ENCODE measurements at regions not wholly inside any gene's neighbourhood (a gene's known extent, or its start where the extent isn't known, plus 50 kb on each side); places are given as distances from the start of the nearest gene placed in this dataset.

- H3K4me3 ChIP-seq (ENCODE audit: low read length in 2 of 2), result no peak overlapping the region
- H4K8ac ChIP-seq (ENCODE audit: low read depth, low read length), result no peak overlapping the region
- no peak overlapping the region for H3K4me2 ChIP-seq (ENCODE audit: insufficient read depth, low read length, poor library complexity, severe bottlenecking)
- H3K79me1 ChIP-seq (ENCODE audit: low read depth, low read length), result no peaks in the 10 kb centered on the region
- no peak for DNase-seq (ENCODE audit: low spot score)
- H3K4me1 ChIP-seq (ENCODE audit: control insufficient read depth in 2 of 2, insufficient read depth in 1 of 2, low read depth in 1 of 2, low read length in 2 of 2), result no peaks in the 10 kb centered on the region
- H3K18ac ChIP-seq (ENCODE audit: low read length), result no peak overlapping the region
- no peak overlapping the region for H4K91ac ChIP-seq (ENCODE audit: low read depth, low read length, poor library complexity)
- H3K14ac ChIP-seq (ENCODE audit: low read length), result no peak overlapping the region
- no peak overlapping the region for H2BK15ac ChIP-seq (ENCODE audit: low read length)
- no peak overlapping the region for H3K23ac ChIP-seq (ENCODE audit: low read depth, low read length, poor library complexity)
- H3K36me3 ChIP-seq (replicated peaks in 1 of 2; ENCODE audit: control insufficient read depth in 2 of 2, insufficient read depth in 2 of 2, low read length in 2 of 2), result no peaks in the 10 kb centered on the region
- no peak overlapping the region for H2BK5ac ChIP-seq (ENCODE audit: low read length)
- H2BK12ac ChIP-seq (ENCODE audit: low read length), result no peak overlapping the region
- no peaks in the 10 kb centered on the region for H3K27me3 ChIP-seq (ENCODE audit: control insufficient read depth in 3 of 3, insufficient read depth in 3 of 3, low read depth in 1 of 3, low read length in 3 of 3)
- H2BK120ac ChIP-seq (ENCODE audit: low read depth, low read length), result no peak overlapping the region
- WGBS, 2 donors (ENCODE audit: extremely low coverage in 2 of 2, insufficient read length in 2 of 2, insufficient replicate concordance in 1 of 2), result no CpG with 5 or more reads among the region's 2 CpGs
- no peaks in the 10 kb centered on the region for H3K9me3 ChIP-seq (replicated peaks in 1 of 2; ENCODE audit: control insufficient read depth in 2 of 2, insufficient read depth in 1 of 2, low read depth in 1 of 2, low read length in 2 of 2)
- no peak overlapping the region for H3K4ac ChIP-seq (ENCODE audit: low read length)
- no peak overlapping the region for H2AFZ ChIP-seq (ENCODE audit: low read length)
- no peak overlapping the region for H3K27ac ChIP-seq (replicated peaks; ENCODE audit: low read length)
- no peak overlapping the region for H3K9ac ChIP-seq (ENCODE audit: low read depth, low read length, poor library complexity)
- H2AK5ac ChIP-seq (ENCODE audit: low read depth, low read length), result no peak overlapping the region
These were observed 95.2 kb upstream of the CDIN1 start for GRCh38 chr15:36484038-36484778.

- Histone ChIP-seq H2BK15ac (ENCODE audit: low read length) (no peak overlapping the region), H2AK5ac (ENCODE audit: low read depth, low read length) (no peak overlapping the region), H2BK5ac (ENCODE audit: low read length) (no peak overlapping the region), H2BK120ac (ENCODE audit: low read depth, low read length) (no peak overlapping the region), H2AFZ (ENCODE audit: low read length) (no peak overlapping the region), H3K23ac (ENCODE audit: low read depth, low read length, poor library complexity) (no peak overlapping the region), H3K9me3 (replicated peaks in 1 of 2; ENCODE audit: control insufficient read depth in 2 of 2, insufficient read depth in 1 of 2, low read depth in 1 of 2, low read length in 2 of 2) (no peaks in the 10 kb centered on the region), H3K27me3 (ENCODE audit: control insufficient read depth in 3 of 3, insufficient read depth in 3 of 3, low read depth in 1 of 3, low read length in 3 of 3) (no peaks in the 10 kb centered on the region), H2BK12ac (ENCODE audit: low read length) (no peak overlapping the region), H3K18ac (ENCODE audit: low read length) (no peak overlapping the region), H4K91ac (ENCODE audit: low read depth, low read length, poor library complexity) (no peak overlapping the region), H3K27ac (replicated peaks; ENCODE audit: low read length) (no peak overlapping the region), H3K14ac (ENCODE audit: low read length) (no peak overlapping the region), H3K4me3 (ENCODE audit: low read length in 2 of 2) (no peak overlapping the region), H3K4me1 (ENCODE audit: control insufficient read depth in 2 of 2, insufficient read depth in 1 of 2, low read depth in 1 of 2, low read length in 2 of 2) (no peaks in the 10 kb centered on the region), H3K4me2 (ENCODE audit: insufficient read depth, low read length, poor library complexity, severe bottlenecking) (no peak overlapping the region), H3K79me1 (ENCODE audit: low read depth, low read length) (no peaks in the 10 kb centered on the region), H3K36me3 (replicated peaks in 1 of 2; ENCODE audit: control insufficient read depth in 2 of 2, insufficient read depth in 2 of 2, low read length in 2 of 2) (no peaks in the 10 kb centered on the region), H3K4ac (ENCODE audit: low read length) (no peak overlapping the region), H3K9ac (ENCODE audit: low read depth, low read length, poor library complexity) (no peak overlapping the region), H4K8ac (ENCODE audit: low read depth, low read length) (no peak overlapping the region)
- no CpG with 5 or more reads among the region's 4 CpGs for WGBS, 2 donors (ENCODE audit: extremely low coverage in 2 of 2, insufficient read length in 2 of 2, insufficient replicate concordance in 1 of 2)
- DNase-seq (ENCODE audit: low spot score), result no peak
These were observed 87.5 kb upstream of the CDIN1 start for GRCh38 chr15:36491912-36492311.

- DNase-seq (ENCODE audit: low spot score), result no peak
- no peaks in the 10 kb centered on the region for H3K9me3 ChIP-seq (replicated peaks in 1 of 2; ENCODE audit: control insufficient read depth in 2 of 2, insufficient read depth in 1 of 2, low read depth in 1 of 2, low read length in 2 of 2)
- no peak overlapping the region for H3K14ac ChIP-seq (ENCODE audit: low read length)
- H4K8ac ChIP-seq (ENCODE audit: low read depth, low read length), result no peak overlapping the region
- no peak overlapping the region for H2AFZ ChIP-seq (ENCODE audit: low read length)
- WGBS, 2 donors (ENCODE audit: extremely low coverage in 2 of 2, insufficient read length in 2 of 2, insufficient replicate concordance in 1 of 2), result no CpG with 5 or more reads among the region's 9 CpGs
- no peak overlapping the region for H2BK5ac ChIP-seq (ENCODE audit: low read length)
- H3K18ac ChIP-seq (ENCODE audit: low read length), result no peak overlapping the region
- H2BK120ac ChIP-seq (ENCODE audit: low read depth, low read length), result no peak overlapping the region
- no peak overlapping the region for H2BK12ac ChIP-seq (ENCODE audit: low read length)
- no peak overlapping the region for H4K91ac ChIP-seq (ENCODE audit: low read depth, low read length, poor library complexity)
- no peaks in the 10 kb centered on the region for H3K27me3 ChIP-seq (ENCODE audit: control insufficient read depth in 3 of 3, insufficient read depth in 3 of 3, low read depth in 1 of 3, low read length in 3 of 3)
- no peaks in the 10 kb centered on the region for H3K79me1 ChIP-seq (ENCODE audit: low read depth, low read length)
- H3K9ac ChIP-seq (ENCODE audit: low read depth, low read length, poor library complexity), result no peak overlapping the region
- no peak overlapping the region for H3K23ac ChIP-seq (ENCODE audit: low read depth, low read length, poor library complexity)
- no peak overlapping the region for H3K4me3 ChIP-seq (ENCODE audit: low read length in 2 of 2)
- no peak overlapping the region for H3K27ac ChIP-seq (replicated peaks; ENCODE audit: low read length)
- no peak overlapping the region for H3K4ac ChIP-seq (ENCODE audit: low read length)
- H3K36me3 ChIP-seq (replicated peaks in 1 of 2; ENCODE audit: control insufficient read depth in 2 of 2, insufficient read depth in 2 of 2, low read length in 2 of 2), result no peaks in the 10 kb centered on the region
- no peak overlapping the region for H2AK5ac ChIP-seq (ENCODE audit: low read depth, low read length)
- H3K4me1 ChIP-seq (ENCODE audit: control insufficient read depth in 2 of 2, insufficient read depth in 1 of 2, low read depth in 1 of 2, low read length in 2 of 2), result peaks cover 0 to 5% of the 10 kb centered on the region in 2 donors
- no peak overlapping the region for H2BK15ac ChIP-seq (ENCODE audit: low read length)
- no peak overlapping the region for H3K4me2 ChIP-seq (ENCODE audit: insufficient read depth, low read length, poor library complexity, severe bottlenecking)
These were observed 83.9 kb upstream of the CDIN1 start for GRCh38 chr15:36495456-36495991.

- Histone ChIP-seq H4K8ac (ENCODE audit: low read depth, low read length) (no peak overlapping the region), H3K79me1 (ENCODE audit: low read depth, low read length) (no peaks in the 10 kb centered on the region), H2BK12ac (ENCODE audit: low read length) (no peak overlapping the region), H2AFZ (ENCODE audit: low read length) (peak overlapping the region; percentile 39), H2AK5ac (ENCODE audit: low read depth, low read length) (no peak overlapping the region), H3K9ac (ENCODE audit: low read depth, low read length, poor library complexity) (no peak overlapping the region), H3K4ac (ENCODE audit: low read length) (no peak overlapping the region), H3K14ac (ENCODE audit: low read length) (no peak overlapping the region), H3K4me3 (ENCODE audit: low read length in 2 of 2) (no peak overlapping the region), H3K23ac (ENCODE audit: low read depth, low read length, poor library complexity) (no peak overlapping the region), H3K4me2 (ENCODE audit: insufficient read depth, low read length, poor library complexity, severe bottlenecking) (no peak overlapping the region), H3K36me3 (replicated peaks in 1 of 2; ENCODE audit: control insufficient read depth in 2 of 2, insufficient read depth in 2 of 2, low read length in 2 of 2) (no peaks in the 10 kb centered on the region), H2BK5ac (ENCODE audit: low read length) (no peak overlapping the region), H4K91ac (ENCODE audit: low read depth, low read length, poor library complexity) (no peak overlapping the region), H2BK120ac (ENCODE audit: low read depth, low read length) (no peak overlapping the region), H2BK15ac (ENCODE audit: low read length) (no peak overlapping the region), H3K27ac (replicated peaks; ENCODE audit: low read length) (no peak overlapping the region), H3K4me1 (ENCODE audit: control insufficient read depth in 2 of 2, insufficient read depth in 1 of 2, low read depth in 1 of 2, low read length in 2 of 2) (peaks cover 0 to 12% of the 10 kb centered on the region in 2 donors), H3K18ac (ENCODE audit: low read length) (no peak overlapping the region), H3K27me3 (ENCODE audit: control insufficient read depth in 3 of 3, insufficient read depth in 3 of 3, low read depth in 1 of 3, low read length in 3 of 3) (no peaks in the 10 kb centered on the region), H3K9me3 (replicated peaks in 1 of 2; ENCODE audit: control insufficient read depth in 2 of 2, insufficient read depth in 1 of 2, low read depth in 1 of 2, low read length in 2 of 2) (no peaks in the 10 kb centered on the region)
- WGBS, 2 donors (ENCODE audit: extremely low coverage in 2 of 2, insufficient read length in 2 of 2, insufficient replicate concordance in 1 of 2), result no CpG with 5 or more reads among the region's 4 CpGs
- no peak for DNase-seq (ENCODE audit: low spot score)
These were observed 81.5 kb upstream of the CDIN1 start for GRCh38 chr15:36497901-36498300.
